ENCODE measurements at regions not wholly inside any gene's neighbourhood (a gene's known extent, or its start where the extent isn't known, plus 50 kb on each side); places are given as distances from the start of the nearest gene placed in this dataset.
"Not testable (repeated sequence)": the region's sequence is repeated elsewhere in the genome, so short reads cannot be mapped to it uniquely, and the experiment has no call there.

- DNase-seq (ENCODE audit: low spot score) = no peak
- TF ChIP-seq CTCF (IDR thresholded peaks at IDR 0.05; ENCODE audit: extremely low read depth, missing control alignments) = no peak
Observed at GRCh38 chr12:91883811-91884210, 261.8 kb downstream of the BTG1 start.

GRCh38 chr12:91882910-91883309 is 262.7 kb downstream of the BTG1 start:
- TF ChIP-seq CTCF (IDR thresholded peaks at IDR 0.05; ENCODE audit: extremely low read depth, missing control alignments) = no peak
- no peak for DNase-seq (ENCODE audit: low spot score)

GRCh38 chr12:91880528-91880927 is 265.1 kb downstream of the BTG1 start:
- no peak for TF ChIP-seq CTCF (IDR thresholded peaks at IDR 0.05; ENCODE audit: extremely low read depth, missing control alignments)
- DNase-seq (ENCODE audit: low spot score) = no peak

- no peak for TF ChIP-seq CTCF (IDR thresholded peaks at IDR 0.05; ENCODE audit: extremely low read depth, missing control alignments)
- DNase-seq (ENCODE audit: low spot score) = no peak
Observed at GRCh38 chr12:91877456-91878235, 268.0 kb downstream of the BTG1 start.

- peak; percentile 28 for DNase-seq (ENCODE audit: low spot score)
- no peak for TF ChIP-seq CTCF (IDR thresholded peaks at IDR 0.05; ENCODE audit: extremely low read depth, missing control alignments)
Observed at GRCh38 chr12:91877022-91877421, 268.6 kb downstream of the BTG1 start.

- not testable (repeated sequence) for DNase-seq (ENCODE audit: low spot score)
Observed at GRCh38 chr12:91875671-91876070, 270.0 kb downstream of the BTG1 start.

GRCh38 chr12:91874086-91874865 is 271.4 kb downstream of the BTG1 start:
- DNase-seq (ENCODE audit: low spot score) = no peak
- TF ChIP-seq CTCF (IDR thresholded peaks at IDR 0.05; ENCODE audit: extremely low read depth, missing control alignments) = no peak
